ENCODE measurements at regions not wholly inside any gene's neighbourhood (a gene's known extent, or its start where the extent isn't known, plus 50 kb on each side); places are given as distances from the start of the nearest gene placed in this dataset.
A peak's percentile ranks its signal among the peaks of the same experiment; 100 is the strongest.

- no peak for DNase-seq
Measured at GRCh38 chr10:75294518-75294865, 58.7 kb upstream of the COMTD1 start.

- peak; percentile 19 for DNase-seq
Measured at GRCh38 chr10:75294031-75294437, 58.3 kb upstream of the COMTD1 start.

- no peak for DNase-seq
Measured at GRCh38 chr10:75293446-75293820, 57.7 kb upstream of the COMTD1 start.

DNA sequence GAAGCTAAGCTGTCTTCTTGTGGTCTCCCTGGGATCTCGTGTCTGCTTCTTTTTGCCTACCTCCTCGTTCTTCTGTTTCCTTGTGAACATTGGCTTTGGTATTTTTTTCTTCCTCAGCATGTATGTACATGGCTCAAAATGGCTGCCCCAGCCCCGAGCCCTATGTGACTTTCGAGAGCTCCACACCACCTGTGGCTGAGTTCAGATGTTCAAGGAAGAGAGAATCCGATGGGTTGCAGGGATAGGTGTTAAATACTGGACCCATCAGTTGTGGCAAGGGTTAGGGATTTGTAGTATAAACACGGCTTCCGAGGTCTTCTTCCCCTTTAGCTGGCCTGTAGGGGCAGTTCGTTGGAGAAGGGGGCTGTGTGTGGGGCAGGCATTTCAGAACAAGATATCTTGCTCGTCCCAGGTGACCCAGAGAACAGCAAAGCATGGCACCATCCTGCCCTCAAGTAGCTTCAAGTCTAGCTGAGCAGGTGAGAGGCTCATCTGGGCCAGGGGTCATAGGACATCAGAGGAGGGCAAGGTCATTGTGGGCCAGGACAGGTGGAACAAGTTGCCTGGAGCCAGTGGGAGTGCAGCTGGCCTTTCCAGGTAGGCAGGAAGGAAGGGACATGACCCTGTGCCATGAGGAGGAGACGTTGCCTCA lies 57.2 kb upstream of the COMTD1 start:
- no peak for DNase-seq

- no peak for DNase-seq
Measured at GRCh38 chr10:75291805-75292204, 56.0 kb upstream of the COMTD1 start.

DNA sequence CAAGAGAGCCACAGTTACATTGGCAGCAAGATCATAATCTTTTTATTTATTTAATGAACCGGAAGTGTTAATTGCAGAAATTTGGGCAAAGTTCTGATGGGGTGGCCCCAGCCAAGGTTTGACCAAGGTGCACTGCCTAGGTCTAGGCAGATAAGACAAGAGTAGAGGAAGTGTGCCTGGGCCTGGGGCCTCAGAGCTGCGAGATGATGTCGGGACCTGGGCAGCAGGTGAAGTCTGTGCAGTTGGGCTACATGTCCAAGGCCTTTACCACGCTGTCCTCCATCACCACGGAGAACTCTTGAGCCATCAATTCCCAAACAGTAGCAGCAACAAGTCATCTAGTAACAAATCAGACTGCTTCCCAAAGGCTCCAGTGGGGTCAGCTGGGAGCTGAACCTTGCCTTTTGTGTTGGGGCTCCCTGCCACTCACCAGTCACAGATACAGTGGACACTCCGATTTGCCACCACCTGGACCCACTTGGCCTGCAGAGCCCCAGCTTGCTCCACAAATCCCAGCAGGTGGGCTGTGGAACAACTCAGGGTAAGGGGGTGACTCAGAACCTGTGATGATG lies 52.5 kb upstream of the COMTD1 start:
- DNase-seq: no peak

DNA sequence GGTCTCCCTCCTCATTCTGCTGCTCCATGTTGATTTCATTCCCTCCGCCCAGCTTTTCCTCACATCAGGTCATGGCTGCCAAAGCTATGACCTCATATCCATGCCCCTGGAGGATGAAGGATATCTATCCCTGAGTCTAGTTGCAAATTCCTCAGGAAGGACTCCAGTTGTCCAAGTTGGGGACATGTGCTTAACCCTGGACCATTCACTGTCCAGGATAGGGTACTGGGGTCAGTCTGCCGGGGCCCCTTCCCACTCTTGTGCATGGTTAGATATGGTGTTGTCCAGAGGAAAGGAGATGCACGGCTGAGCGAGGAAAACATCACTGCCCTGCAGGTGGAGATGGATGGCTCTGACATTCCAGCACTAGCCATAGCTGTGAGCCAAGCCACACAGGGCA lies 51.9 kb upstream of the COMTD1 start:
- peak; percentile 27 for DNase-seq

DNA sequence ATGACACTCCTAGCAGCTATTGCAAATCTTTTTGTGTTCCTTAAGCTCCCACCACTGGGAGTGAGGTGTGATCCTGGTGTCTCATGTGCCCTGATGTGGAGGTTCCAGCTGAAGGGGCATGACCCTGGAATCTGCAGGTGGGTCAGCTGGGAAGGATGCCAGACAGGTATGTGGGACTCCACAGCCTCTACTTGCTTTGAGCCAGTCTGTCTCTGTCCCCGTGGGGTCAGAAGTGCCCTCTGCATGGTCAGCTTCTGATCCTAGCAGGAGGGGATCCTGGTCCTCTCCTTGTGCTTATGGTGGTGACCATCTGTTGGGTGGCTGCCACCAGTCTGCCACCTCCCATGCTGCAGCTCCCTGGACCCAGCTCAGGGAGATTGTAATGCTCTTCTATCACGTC lies 51.1 kb upstream of the COMTD1 start:
- DNase-seq: no peak
